HepG2 (cell line): ENCODE measurements at regions not wholly inside any gene's neighbourhood (a gene's known extent, or its start where the extent isn't known, plus 50 kb on each side); places are given as distances from the start of the nearest gene placed in this dataset.

Experiments used
- KLF12 ChIP-seq: sonication (generic); formaldehyde crosslinking; IDR thresholded peaks from 2 replicates; pipeline ENCODE4 v1.4.0; 2020; ENCODE audit warnings: missing genetic modification reagents, borderline replicate concordance
- TF ChIP-seq, protein P1 (sequence below): sonication (generic); formaldehyde crosslinking; IDR thresholded peaks from 2 replicates; pipeline ENCODE4 v1.4.0; 2020; ENCODE audit warnings: mild to moderate bottlenecking, missing genetic modification reagents

- TF ChIP-seq KLF12 (CRISPR knock-in tag) = no peak
- TF ChIP-seq, protein P1, sequence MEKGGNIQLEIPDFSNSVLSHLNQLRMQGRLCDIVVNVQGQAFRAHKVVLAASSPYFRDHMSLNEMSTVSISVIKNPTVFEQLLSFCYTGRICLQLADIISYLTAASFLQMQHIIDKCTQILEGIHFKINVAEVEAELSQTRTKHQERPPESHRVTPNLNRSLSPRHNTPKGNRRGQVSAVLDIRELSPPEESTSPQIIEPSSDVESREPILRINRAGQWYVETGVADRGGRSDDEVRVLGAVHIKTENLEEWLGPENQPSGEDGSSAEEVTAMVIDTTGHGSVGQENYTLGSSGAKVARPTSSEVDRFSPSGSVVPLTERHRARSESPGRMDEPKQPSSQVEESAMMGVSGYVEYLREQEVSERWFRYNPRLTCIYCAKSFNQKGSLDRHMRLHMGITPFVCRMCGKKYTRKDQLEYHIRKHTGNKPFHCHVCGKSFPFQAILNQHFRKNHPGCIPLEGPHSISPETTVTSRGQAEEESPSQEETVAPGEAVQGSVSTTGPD (CRISPR knock-in tag) = no peak
Observed at GRCh38 chr2:12594590-12594989, 122.1 kb upstream of the TRIB2 start.
